ENCODE measurements at regions not wholly inside any gene's neighbourhood (a gene's known extent, or its start where the extent isn't known, plus 50 kb on each side); places are given as distances from the start of the nearest gene placed in this dataset.

DNA sequence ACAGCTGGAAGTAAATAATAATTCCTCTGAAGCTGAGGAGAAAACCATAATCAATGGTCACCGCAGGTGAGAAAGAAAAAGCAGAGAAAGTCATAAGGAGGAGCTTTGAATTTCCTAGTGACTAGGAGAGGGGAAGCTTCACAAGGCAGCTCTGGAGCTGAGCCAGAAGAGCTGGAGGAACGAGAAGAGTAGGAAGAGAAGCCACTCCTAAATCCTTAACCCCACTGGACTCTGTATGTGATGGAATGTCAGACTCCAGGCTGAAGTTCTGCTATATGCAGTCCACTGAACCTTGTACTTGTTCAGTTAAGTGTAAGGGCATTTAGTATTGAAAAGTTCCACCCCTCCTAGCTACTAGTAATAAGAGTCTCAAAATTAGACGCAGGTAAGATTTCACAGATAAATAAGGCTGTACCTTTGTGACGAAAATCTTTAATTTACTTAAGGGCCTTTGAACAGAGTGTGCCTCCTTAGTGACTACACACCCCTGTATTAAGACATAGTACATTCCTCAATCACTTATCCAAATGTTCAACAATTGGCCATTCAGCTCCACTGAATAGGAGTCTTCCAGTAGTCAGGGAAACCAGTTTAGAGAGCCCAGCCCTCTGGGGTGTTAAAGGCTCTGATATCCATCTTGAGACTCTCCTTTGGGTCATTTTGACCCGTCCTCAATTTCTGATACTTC is 71.4 kb upstream of the UFL1 start:
- H3K27me3 ChIP-seq (ENCODE audit: control insufficient read depth, insufficient read depth, low read length), result no peaks in the 10 kb centered on the region
- TF ChIP-seq CTCF (IDR thresholded peaks at IDR 0.05; ENCODE audit: borderline replicate concordance, extremely low read depth, insufficient read depth), result no peak
- H3K4me1 ChIP-seq (ENCODE audit: control insufficient read depth in 2 of 3, insufficient read depth in 2 of 3, low read depth in 1 of 3, low read length in 3 of 3), result peaks cover 0 to 7% (median 3%) of the 10 kb centered on the region in 3 donors
- FAIRE-seq (no peak), DNase-seq (peak in 2 of 5 donors; percentile 40 to 83)
- no peak overlapping the region for H3K9ac ChIP-seq (ENCODE audit: low read length in 3 of 3)
- H3K27ac ChIP-seq (ENCODE audit: low read depth in 2 of 2, low read length in 2 of 2), result no peak overlapping the region
- H3K4me3 ChIP-seq (ENCODE audit: low read length in 3 of 3), result no peak overlapping the region
- intact Hi-C loops (cut with DNase I), result no loop called here
- H3K9me3 ChIP-seq (ENCODE audit: control insufficient read depth in 2 of 3, insufficient read depth in 1 of 3, low read length in 3 of 3), result peaks cover 0 to 3% (median 0%) of the 10 kb centered on the region in 3 donors
- H3K36me3 ChIP-seq (ENCODE audit: control insufficient read depth in 2 of 3, insufficient read depth in 3 of 3, low read length in 3 of 3), result no peaks in the 10 kb centered on the region

DNA sequence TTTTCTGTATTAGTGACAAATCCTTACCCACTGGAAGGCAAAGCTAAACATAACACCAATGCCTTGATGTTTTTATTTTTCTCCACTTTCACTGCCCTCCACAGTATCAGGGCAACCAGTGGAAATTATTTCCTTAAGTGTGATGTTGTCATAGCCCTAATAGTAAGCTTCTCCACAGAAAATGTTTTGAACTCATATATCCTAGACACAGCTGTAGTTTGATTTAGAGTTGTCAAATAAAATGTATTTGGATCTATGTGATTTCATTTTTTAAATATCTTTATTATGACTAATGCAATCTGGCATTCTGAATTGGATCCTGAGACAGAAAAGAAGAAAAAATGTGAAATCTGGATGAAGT is 70.9 kb upstream of the UFL1 start:
- no peak for TF ChIP-seq CTCF (IDR thresholded peaks at IDR 0.05; ENCODE audit: borderline replicate concordance, extremely low read depth, insufficient read depth)
- intact Hi-C loops (cut with DNase I), result no loop called here

DNA sequence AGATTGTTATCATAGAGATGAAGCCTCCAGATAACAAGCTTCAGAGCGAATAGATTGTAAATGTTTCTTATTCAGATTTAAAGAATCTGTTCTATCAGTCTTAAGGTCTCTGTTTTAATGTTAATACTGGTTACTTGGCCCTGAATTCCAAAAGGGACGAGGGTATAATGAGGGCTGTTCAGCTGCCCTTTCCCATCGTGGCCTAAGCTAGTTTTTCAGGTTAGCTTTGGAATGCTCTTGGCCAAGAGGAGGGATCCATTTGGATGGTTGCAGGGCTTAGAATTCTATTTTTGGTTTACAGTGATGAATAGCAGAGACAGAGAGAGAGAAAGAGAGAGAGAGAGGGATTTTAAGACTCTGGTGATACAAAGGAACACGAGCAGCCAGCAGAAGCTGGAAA is 62.8 kb upstream of the UFL1 start:
- DNase-seq (no peak), FAIRE-seq (no peak)
- no peaks in the 10 kb centered on the region for H3K9me3 ChIP-seq (ENCODE audit: control insufficient read depth in 2 of 3, insufficient read depth in 1 of 3, low read length in 3 of 3)
- intact Hi-C loops (cut with DNase I), result no loop called here
- H3K4me1 ChIP-seq (ENCODE audit: control insufficient read depth in 2 of 3, insufficient read depth in 2 of 3, low read depth in 1 of 3, low read length in 3 of 3), result no peaks in the 10 kb centered on the region
- no peak overlapping the region for H3K27ac ChIP-seq (ENCODE audit: low read depth in 2 of 2, low read length in 2 of 2)
- no peak overlapping the region for H3K9ac ChIP-seq (ENCODE audit: low read length in 3 of 3)
- no peaks in the 10 kb centered on the region for H3K36me3 ChIP-seq (ENCODE audit: control insufficient read depth in 2 of 3, insufficient read depth in 3 of 3, low read length in 3 of 3)
- no peak overlapping the region for H3K4me3 ChIP-seq (ENCODE audit: low read length in 3 of 3)
- no peak for TF ChIP-seq CTCF (IDR thresholded peaks at IDR 0.05; ENCODE audit: borderline replicate concordance, extremely low read depth, insufficient read depth)
- no peaks in the 10 kb centered on the region for H3K27me3 ChIP-seq (ENCODE audit: control insufficient read depth, insufficient read depth, low read length)

More for the DNA sequence above, 70.9 kb upstream of the UFL1 start:
- Histone ChIP-seq H3K4me1 (ENCODE audit: control insufficient read depth in 2 of 3, insufficient read depth in 2 of 3, low read depth in 1 of 3, low read length in 3 of 3) (peaks cover 0 to 7% (median 3%) of the 10 kb centered on the region in 3 donors), H3K9ac (ENCODE audit: low read length in 3 of 3) (no peak overlapping the region), H3K4me3 (ENCODE audit: low read length in 3 of 3) (no peak overlapping the region), H3K36me3 (ENCODE audit: control insufficient read depth in 2 of 3, insufficient read depth in 3 of 3, low read length in 3 of 3) (no peaks in the 10 kb centered on the region), H3K9me3 (ENCODE audit: control insufficient read depth in 2 of 3, insufficient read depth in 1 of 3, low read length in 3 of 3) (peaks cover 0 to under 1% (median 0%) of the 10 kb centered on the region in 3 donors), H3K27me3 (ENCODE audit: control insufficient read depth, insufficient read depth, low read length) (no peaks in the 10 kb centered on the region), H3K27ac (ENCODE audit: low read depth in 2 of 2, low read length in 2 of 2) (no peak overlapping the region)
- FAIRE-seq (no peak), DNase-seq (no peak)
